GM10266 (cell line): ENCODE measurements at regions not wholly inside any gene's neighbourhood (a gene's known extent, or its start where the extent isn't known, plus 50 kb on each side); places are given as distances from the start of the nearest gene placed in this dataset.

Source experiments
- DNase-seq: peaks from one replicate; pipeline ENCODE4 v3.0.0; 2012; ENCODE audit errors: extremely low spot score
- TF ChIP-seq, protein P1 (sequence below): IDR thresholded peaks from 2 replicates; pipeline ENCODE4 v1.5.1; 2012; ENCODE audit warnings: mild to moderate bottlenecking, low read depth; ENCODE audit not compliant: control insufficient read depth, insufficient read depth; ENCODE audit errors: missing control alignments

DNA sequence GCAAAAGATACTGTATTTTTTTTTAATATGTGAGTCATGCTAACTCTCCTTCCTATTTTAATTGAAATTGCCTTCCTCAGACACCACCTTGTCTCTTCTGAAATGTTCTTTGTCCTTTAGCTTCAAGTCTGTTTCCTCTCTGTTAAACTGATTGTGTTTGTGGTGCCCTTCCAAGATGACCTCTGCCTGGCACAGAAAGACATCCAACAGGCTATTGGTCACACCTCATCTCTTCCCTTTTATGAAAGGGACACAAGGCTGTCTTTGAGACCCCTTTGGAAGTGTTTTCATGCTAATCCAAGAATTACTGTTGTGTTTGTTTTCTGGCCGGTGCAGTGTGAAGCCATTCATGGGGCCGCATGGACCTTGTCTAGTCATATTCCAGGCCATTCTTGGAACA lies 94.0 kb upstream of the PIK3C3 start:
- TF ChIP-seq, protein P1, sequence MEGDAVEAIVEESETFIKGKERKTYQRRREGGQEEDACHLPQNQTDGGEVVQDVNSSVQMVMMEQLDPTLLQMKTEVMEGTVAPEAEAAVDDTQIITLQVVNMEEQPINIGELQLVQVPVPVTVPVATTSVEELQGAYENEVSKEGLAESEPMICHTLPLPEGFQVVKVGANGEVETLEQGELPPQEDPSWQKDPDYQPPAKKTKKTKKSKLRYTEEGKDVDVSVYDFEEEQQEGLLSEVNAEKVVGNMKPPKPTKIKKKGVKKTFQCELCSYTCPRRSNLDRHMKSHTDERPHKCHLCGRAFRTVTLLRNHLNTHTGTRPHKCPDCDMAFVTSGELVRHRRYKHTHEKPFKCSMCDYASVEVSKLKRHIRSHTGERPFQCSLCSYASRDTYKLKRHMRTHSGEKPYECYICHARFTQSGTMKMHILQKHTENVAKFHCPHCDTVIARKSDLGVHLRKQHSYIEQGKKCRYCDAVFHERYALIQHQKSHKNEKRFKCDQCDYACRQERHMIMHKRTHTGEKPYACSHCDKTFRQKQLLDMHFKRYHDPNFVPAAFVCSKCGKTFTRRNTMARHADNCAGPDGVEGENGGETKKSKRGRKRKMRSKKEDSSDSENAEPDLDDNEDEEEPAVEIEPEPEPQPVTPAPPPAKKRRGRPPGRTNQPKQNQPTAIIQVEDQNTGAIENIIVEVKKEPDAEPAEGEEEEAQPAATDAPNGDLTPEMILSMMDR: no peak
- no peak for DNase-seq

DNA sequence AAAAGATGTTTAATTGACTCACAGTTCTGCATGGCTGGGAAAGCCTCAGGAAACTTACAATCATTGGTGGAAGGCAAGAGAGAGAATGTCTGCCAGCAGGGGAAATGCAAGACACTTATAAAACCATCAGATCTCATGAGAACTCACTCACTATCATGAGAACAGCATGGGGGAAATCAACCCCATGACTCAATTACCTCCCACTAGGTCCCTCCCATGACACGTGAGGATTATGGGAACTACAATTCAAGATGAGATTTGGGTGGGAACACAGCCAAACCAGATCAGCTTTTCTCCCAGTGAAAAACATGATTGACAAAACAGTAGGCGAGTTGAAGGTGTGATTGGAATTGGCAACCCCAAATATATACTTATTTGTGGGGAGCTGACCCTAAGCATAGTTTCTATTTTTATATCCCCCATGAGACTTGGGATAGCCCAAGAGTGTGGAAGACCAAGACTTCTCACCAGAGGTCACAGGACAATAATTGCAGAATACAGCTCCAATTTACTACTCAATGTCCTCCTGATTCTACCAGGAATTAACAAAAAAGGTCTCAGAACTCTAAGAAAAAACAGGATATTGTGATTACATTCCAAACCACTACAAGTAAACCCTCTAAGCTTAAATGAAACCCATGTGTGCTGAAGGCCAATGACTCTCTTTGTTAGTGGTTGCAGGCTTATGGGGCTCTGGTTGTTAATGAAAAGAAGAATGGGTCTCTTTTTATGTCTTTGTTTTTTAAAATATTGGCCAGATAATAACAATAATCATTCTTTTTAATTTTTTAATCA lies 96.1 kb upstream of the PIK3C3 start:
- TF ChIP-seq, protein P1: no peak
- DNase-seq: no peak

DNA sequence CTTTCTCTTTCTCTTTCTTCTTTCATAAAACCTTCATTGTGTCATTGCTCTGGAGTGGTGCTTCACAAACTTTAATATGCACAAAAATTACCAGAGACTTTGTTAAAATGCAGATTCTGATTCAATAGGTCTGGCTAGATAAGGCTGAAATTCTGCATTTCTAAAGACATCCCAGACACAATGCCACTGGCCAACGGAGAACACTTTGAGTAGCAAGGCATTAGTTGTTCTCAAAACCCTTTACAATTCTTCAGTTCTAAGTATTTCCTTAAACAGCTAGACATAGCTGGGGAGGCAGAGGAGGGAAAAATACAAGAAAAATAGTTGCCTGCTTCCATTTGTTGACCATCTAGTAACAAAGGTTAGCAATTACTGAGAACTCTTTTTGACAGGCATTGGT lies 101.8 kb upstream of the PIK3C3 start:
- DNase-seq: no peak

DNA sequence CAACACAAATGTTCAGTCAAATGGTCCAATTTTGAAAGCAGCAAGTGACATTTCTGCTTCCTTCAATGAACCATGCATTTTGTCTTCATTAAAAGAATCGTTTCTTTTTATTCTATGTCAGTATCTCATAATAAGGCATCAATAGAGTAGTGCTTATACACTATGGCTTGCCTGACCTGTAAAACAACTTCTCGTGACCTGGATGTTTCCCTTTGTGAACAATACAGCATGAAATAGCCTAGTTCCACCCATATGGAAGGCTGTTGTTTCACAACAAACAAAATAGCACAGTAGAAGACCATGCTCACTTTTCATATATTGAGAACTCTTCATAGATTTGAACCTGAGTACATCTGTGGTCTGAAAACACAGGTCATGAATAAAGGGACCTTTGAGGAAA lies 104.3 kb upstream of the PIK3C3 start:
- TF ChIP-seq, protein P1: no peak
- no peak for DNase-seq

More for the DNA sequence above, 101.8 kb upstream of the PIK3C3 start:
- TF ChIP-seq, protein P1: no peak

DNA sequence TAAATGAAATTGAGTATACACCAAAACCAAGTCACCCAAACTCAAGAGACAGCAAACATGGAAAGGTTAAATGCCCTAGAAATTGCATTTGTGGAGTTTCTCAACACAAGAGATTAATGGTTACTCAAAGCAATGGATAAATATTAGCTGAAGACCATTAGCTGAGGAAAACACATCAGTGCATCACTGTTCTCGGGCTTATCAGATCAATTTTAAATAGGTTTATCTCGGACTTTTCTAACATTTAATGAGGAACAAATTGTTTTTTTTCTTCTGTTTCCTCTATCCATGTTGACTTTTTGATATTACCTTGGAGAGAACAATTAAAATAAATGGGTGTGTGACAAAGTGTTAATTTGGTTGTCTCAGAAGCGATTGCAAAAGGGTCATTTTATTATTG lies 105.4 kb upstream of the PIK3C3 start:
- DNase-seq: no peak
- TF ChIP-seq, protein P1: no peak

DNA sequence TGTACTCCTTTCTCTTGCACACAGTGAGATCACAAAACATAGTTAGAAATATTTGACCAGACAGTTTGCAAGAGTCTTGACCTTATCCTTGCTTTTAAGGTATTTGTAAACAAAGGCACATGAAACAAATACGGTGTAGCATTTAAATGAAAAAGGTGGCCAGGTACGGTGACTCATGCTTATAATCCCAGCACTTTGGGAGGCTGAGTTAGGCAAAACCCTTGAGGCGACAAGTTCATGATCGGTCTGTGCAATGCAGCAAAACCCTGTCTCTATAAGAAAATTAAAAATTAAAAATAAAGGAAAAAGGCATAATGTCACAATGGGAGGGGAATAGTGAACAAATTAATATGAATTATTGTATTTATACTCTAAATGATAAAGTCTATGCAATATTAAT lies 109.5 kb upstream of the PIK3C3 start:
- TF ChIP-seq, protein P1: no peak

DNA sequence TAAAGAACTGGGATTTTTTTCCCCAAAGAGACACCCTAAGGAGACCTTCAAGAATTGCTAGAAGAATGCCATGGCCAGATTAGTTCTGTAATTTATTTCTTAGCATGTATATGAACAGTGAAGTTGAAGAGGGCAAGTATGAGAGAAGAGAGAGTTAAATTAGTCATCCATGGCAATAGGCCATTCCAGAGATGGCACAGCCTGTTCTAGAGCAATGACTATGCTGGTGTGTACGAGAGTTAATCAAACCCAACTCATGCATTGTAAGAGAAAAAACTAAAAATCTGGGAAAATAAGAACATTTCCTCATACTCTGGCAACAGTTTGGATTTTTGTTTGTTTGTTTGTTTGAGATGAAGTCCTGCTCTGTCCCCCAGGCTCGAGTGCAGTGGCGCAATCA lies 112.1 kb upstream of the PIK3C3 start:
- no peak for DNase-seq
- TF ChIP-seq, protein P1: no peak

More for the DNA sequence above, 109.5 kb upstream of the PIK3C3 start:
- DNase-seq: no peak
